HEK293T (cell line): ENCODE measurements at regions not wholly inside any gene's neighbourhood (a gene's known extent, or its start where the extent isn't known, plus 50 kb on each side); places are given as distances from the start of the nearest gene placed in this dataset.

Experiments used
- BHLHE40 ChIP-seq: fragments of 450-650 bp; IDR thresholded peaks from 2 replicates; pipeline ENCODE4 v1.6.1; 2016; ENCODE audit warnings: mild to moderate bottlenecking, moderate library complexity, borderline replicate concordance
- FOXK2 ChIP-seq: fragments of 450-650 bp; IDR thresholded peaks from 2 replicates; pipeline ENCODE4 v1.6.1; 2016; ENCODE audit warnings: mild to moderate bottlenecking
- FOXM1 ChIP-seq: fragments of 450-650 bp; IDR thresholded peaks from 2 replicates; pipeline ENCODE4 v1.6.1; 2017; ENCODE audit warnings: mild to moderate bottlenecking, borderline replicate concordance
- SP1 ChIP-seq: fragments of 450-650 bp; IDR thresholded peaks from 2 replicates; pipeline ENCODE4 v1.6.1; 2017
- SUZ12 ChIP-seq: fragments of 450-650 bp; IDR thresholded peaks from 2 replicates; pipeline ENCODE4 v1.6.1; 2016; ENCODE audit warnings: mild to moderate bottlenecking

DNA sequence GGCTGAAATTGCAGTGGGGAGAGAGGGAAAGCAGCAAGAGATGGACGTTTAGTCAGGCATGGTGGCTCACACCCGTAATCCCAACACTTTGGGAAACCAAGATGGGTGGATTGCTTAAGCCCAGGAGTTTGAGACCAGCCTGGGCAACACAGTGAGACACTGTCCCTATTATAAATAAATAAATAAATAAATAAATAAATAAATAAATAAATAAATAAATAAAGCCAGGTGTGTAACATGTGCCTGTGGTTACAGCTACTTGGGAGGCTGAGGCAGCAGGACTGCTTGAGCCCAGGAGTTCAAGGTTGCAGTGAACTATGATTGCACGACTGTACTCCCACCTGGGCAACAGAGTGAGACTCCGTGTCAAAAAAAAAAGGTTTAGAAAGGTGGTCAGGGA lies 54.0 kb upstream of the ARPP19 start:
- TF ChIP-seq SP1: no peak
- TF ChIP-seq SUZ12: no peak
- TF ChIP-seq FOXM1: no peak
- TF ChIP-seq BHLHE40: no peak
- no peak for TF ChIP-seq FOXK2
